ENCODE measurements at regions not wholly inside any gene's neighbourhood (a gene's known extent, or its start where the extent isn't known, plus 50 kb on each side); places are given as distances from the start of the nearest gene placed in this dataset.

GRCh38 chr3:43997316-43997715 is 244.4 kb upstream of the TOPAZ1 start:
- Histone ChIP-seq H3K27ac (ENCODE audit: low read length) (no peak overlapping the region), H3K36me3 (ENCODE audit: control insufficient read depth, low read depth, low read length) (no peaks in the 10 kb centered on the region), H3K9ac (ENCODE audit: low read length) (peak overlapping the region; percentile 18), H3K27me3 (ENCODE audit: control insufficient read depth, insufficient read depth, low read length) (peaks cover 88% of the 10 kb centered on the region), H3K4me1 (ENCODE audit: control insufficient read depth, low read depth, low read length) (peaks cover 8% of the 10 kb centered on the region), H3K4me3 (ENCODE audit: low read length) (peak overlapping the region; percentile 70), H3K9me3 (ENCODE audit: control insufficient read depth, low read depth, low read length) (no peaks in the 10 kb centered on the region)

GRCh38 chr3:43997788-43998369 is 243.8 kb upstream of the TOPAZ1 start:
- H3K9me3 ChIP-seq (ENCODE audit: control insufficient read depth, low read depth, low read length): no peaks in the 10 kb centered on the region
- peaks cover 85% of the 10 kb centered on the region for H3K27me3 ChIP-seq (ENCODE audit: control insufficient read depth, insufficient read depth, low read length)
- no peaks in the 10 kb centered on the region for H3K36me3 ChIP-seq (ENCODE audit: control insufficient read depth, low read depth, low read length)
- no peak overlapping the region for H3K27ac ChIP-seq (ENCODE audit: low read length)
- H3K4me1 ChIP-seq (ENCODE audit: control insufficient read depth, low read depth, low read length): peaks cover 8% of the 10 kb centered on the region
- H3K4me3 ChIP-seq (ENCODE audit: low read length): peak overlapping the region; percentile 70
- peak overlapping the region; percentile 18 for H3K9ac ChIP-seq (ENCODE audit: low read length)

- Histone ChIP-seq H3K4me3 (ENCODE audit: low read length) (peak overlapping the region; percentile 70), H3K9me3 (ENCODE audit: control insufficient read depth, low read depth, low read length) (no peaks in the 10 kb centered on the region), H3K27ac (ENCODE audit: low read length) (no peak overlapping the region), H3K27me3 (ENCODE audit: control insufficient read depth, insufficient read depth, low read length) (peaks cover 79% of the 10 kb centered on the region), H3K4me1 (ENCODE audit: control insufficient read depth, low read depth, low read length) (peaks cover 8% of the 10 kb centered on the region), H3K9ac (ENCODE audit: low read length) (peak overlapping the region; percentile 46), H3K36me3 (ENCODE audit: control insufficient read depth, low read depth, low read length) (no peaks in the 10 kb centered on the region)
Observed at GRCh38 chr3:43998370-43998835, 243.3 kb upstream of the TOPAZ1 start.

GRCh38 chr3:43998836-43999727 is 242.6 kb upstream of the TOPAZ1 start:
- Histone ChIP-seq H3K9me3 (ENCODE audit: control insufficient read depth, low read depth, low read length) (no peaks in the 10 kb centered on the region), H3K9ac (ENCODE audit: low read length) (peak overlapping the region; percentile 46)

GRCh38 chr3:43999728-44000319 is 241.9 kb upstream of the TOPAZ1 start:
- Histone ChIP-seq H3K4me1 (ENCODE audit: control insufficient read depth, low read depth, low read length) (peaks cover 4% of the 10 kb centered on the region), H3K9ac (ENCODE audit: low read length) (no peak overlapping the region), H3K27ac (ENCODE audit: low read length) (no peak overlapping the region), H3K9me3 (ENCODE audit: control insufficient read depth, low read depth, low read length) (no peaks in the 10 kb centered on the region), H3K4me3 (ENCODE audit: low read length) (peak overlapping the region; percentile 70), H3K27me3 (ENCODE audit: control insufficient read depth, insufficient read depth, low read length) (peaks cover 65% of the 10 kb centered on the region), H3K36me3 (ENCODE audit: control insufficient read depth, low read depth, low read length) (no peaks in the 10 kb centered on the region)

More at GRCh38 chr3:43998836-43999727, 242.6 kb upstream of the TOPAZ1 start:
- H3K4me1 ChIP-seq (ENCODE audit: control insufficient read depth, low read depth, low read length): peaks cover 8% of the 10 kb centered on the region
- H3K36me3 ChIP-seq (ENCODE audit: control insufficient read depth, low read depth, low read length): no peaks in the 10 kb centered on the region
- H3K27ac ChIP-seq (ENCODE audit: low read length): no peak overlapping the region
- peaks cover 73% of the 10 kb centered on the region for H3K27me3 ChIP-seq (ENCODE audit: control insufficient read depth, insufficient read depth, low read length)
- H3K4me3 ChIP-seq (ENCODE audit: low read length): peak overlapping the region; percentile 70

GRCh38 chr3:44000586-44000985 is 241.1 kb upstream of the TOPAZ1 start:
- Histone ChIP-seq H3K4me3 (ENCODE audit: low read length) (no peak overlapping the region), H3K9ac (ENCODE audit: low read length) (no peak overlapping the region), H3K4me1 (ENCODE audit: control insufficient read depth, low read depth, low read length) (peaks cover 4% of the 10 kb centered on the region), H3K9me3 (ENCODE audit: control insufficient read depth, low read depth, low read length) (no peaks in the 10 kb centered on the region), H3K36me3 (ENCODE audit: control insufficient read depth, low read depth, low read length) (no peaks in the 10 kb centered on the region), H3K27ac (ENCODE audit: low read length) (no peak overlapping the region), H3K27me3 (ENCODE audit: control insufficient read depth, insufficient read depth, low read length) (peaks cover 58% of the 10 kb centered on the region)

GRCh38 chr3:44001072-44001471 is 240.6 kb upstream of the TOPAZ1 start:
- Histone ChIP-seq H3K4me1 (ENCODE audit: control insufficient read depth, low read depth, low read length) (peaks cover 4% of the 10 kb centered on the region), H3K27me3 (ENCODE audit: control insufficient read depth, insufficient read depth, low read length) (peaks cover 53% of the 10 kb centered on the region), H3K9ac (ENCODE audit: low read length) (no peak overlapping the region), H3K27ac (ENCODE audit: low read length) (no peak overlapping the region), H3K36me3 (ENCODE audit: control insufficient read depth, low read depth, low read length) (no peaks in the 10 kb centered on the region), H3K4me3 (ENCODE audit: low read length) (no peak overlapping the region), H3K9me3 (ENCODE audit: control insufficient read depth, low read depth, low read length) (no peaks in the 10 kb centered on the region)

GRCh38 chr3:44003801-44004200 is 237.9 kb upstream of the TOPAZ1 start:
- Histone ChIP-seq H3K36me3 (ENCODE audit: control insufficient read depth, low read depth, low read length) (no peaks in the 10 kb centered on the region), H3K27ac (ENCODE audit: low read length) (no peak overlapping the region), H3K4me3 (ENCODE audit: low read length) (no peak overlapping the region), H3K4me1 (ENCODE audit: control insufficient read depth, low read depth, low read length) (no peaks in the 10 kb centered on the region), H3K9me3 (ENCODE audit: control insufficient read depth, low read depth, low read length) (no peaks in the 10 kb centered on the region), H3K27me3 (ENCODE audit: control insufficient read depth, insufficient read depth, low read length) (peaks cover 25% of the 10 kb centered on the region), H3K9ac (ENCODE audit: low read length) (no peak overlapping the region)

GRCh38 chr3:44011680-44012079 is 230.0 kb upstream of the TOPAZ1 start:
- Histone ChIP-seq H3K27ac (ENCODE audit: low read length) (no peak overlapping the region), H3K4me1 (ENCODE audit: control insufficient read depth, low read depth, low read length) (no peaks in the 10 kb centered on the region), H3K27me3 (ENCODE audit: control insufficient read depth, insufficient read depth, low read length) (no peaks in the 10 kb centered on the region), H3K4me3 (ENCODE audit: low read length) (no peak overlapping the region), H3K36me3 (ENCODE audit: control insufficient read depth, low read depth, low read length) (no peaks in the 10 kb centered on the region), H3K9ac (ENCODE audit: low read length) (no peak overlapping the region), H3K9me3 (ENCODE audit: control insufficient read depth, low read depth, low read length) (no peaks in the 10 kb centered on the region)

- H3K27me3 ChIP-seq (ENCODE audit: control insufficient read depth, insufficient read depth, low read length): no peaks in the 10 kb centered on the region
- H3K4me3 ChIP-seq (ENCODE audit: low read length): no peak overlapping the region
- H3K4me1 ChIP-seq (ENCODE audit: control insufficient read depth, low read depth, low read length): no peaks in the 10 kb centered on the region
- H3K36me3 ChIP-seq (ENCODE audit: control insufficient read depth, low read depth, low read length): no peaks in the 10 kb centered on the region
- H3K27ac ChIP-seq (ENCODE audit: low read length): no peak overlapping the region
- H3K9me3 ChIP-seq (ENCODE audit: control insufficient read depth, low read depth, low read length): no peaks in the 10 kb centered on the region
- H3K9ac ChIP-seq (ENCODE audit: low read length): no peak overlapping the region
Observed at GRCh38 chr3:44012160-44012899, 229.4 kb upstream of the TOPAZ1 start.

GRCh38 chr3:44013967-44014366 is 227.7 kb upstream of the TOPAZ1 start:
- no peak overlapping the region for H3K27ac ChIP-seq (ENCODE audit: low read length)
- no peaks in the 10 kb centered on the region for H3K36me3 ChIP-seq (ENCODE audit: control insufficient read depth, low read depth, low read length)
- H3K4me3 ChIP-seq (ENCODE audit: low read length): no peak overlapping the region
- no peaks in the 10 kb centered on the region for H3K9me3 ChIP-seq (ENCODE audit: control insufficient read depth, low read depth, low read length)
- H3K9ac ChIP-seq (ENCODE audit: low read length): no peak overlapping the region
- peaks cover 3% of the 10 kb centered on the region for H3K4me1 ChIP-seq (ENCODE audit: control insufficient read depth, low read depth, low read length)
- no peaks in the 10 kb centered on the region for H3K27me3 ChIP-seq (ENCODE audit: control insufficient read depth, insufficient read depth, low read length)

All from iPS-18a (cell line).